ENCODE measurements at regions not wholly inside any gene's neighbourhood (a gene's known extent, or its start where the extent isn't known, plus 50 kb on each side); places are given as distances from the start of the nearest gene placed in this dataset.

- TF ChIP-seq, protein P1, sequence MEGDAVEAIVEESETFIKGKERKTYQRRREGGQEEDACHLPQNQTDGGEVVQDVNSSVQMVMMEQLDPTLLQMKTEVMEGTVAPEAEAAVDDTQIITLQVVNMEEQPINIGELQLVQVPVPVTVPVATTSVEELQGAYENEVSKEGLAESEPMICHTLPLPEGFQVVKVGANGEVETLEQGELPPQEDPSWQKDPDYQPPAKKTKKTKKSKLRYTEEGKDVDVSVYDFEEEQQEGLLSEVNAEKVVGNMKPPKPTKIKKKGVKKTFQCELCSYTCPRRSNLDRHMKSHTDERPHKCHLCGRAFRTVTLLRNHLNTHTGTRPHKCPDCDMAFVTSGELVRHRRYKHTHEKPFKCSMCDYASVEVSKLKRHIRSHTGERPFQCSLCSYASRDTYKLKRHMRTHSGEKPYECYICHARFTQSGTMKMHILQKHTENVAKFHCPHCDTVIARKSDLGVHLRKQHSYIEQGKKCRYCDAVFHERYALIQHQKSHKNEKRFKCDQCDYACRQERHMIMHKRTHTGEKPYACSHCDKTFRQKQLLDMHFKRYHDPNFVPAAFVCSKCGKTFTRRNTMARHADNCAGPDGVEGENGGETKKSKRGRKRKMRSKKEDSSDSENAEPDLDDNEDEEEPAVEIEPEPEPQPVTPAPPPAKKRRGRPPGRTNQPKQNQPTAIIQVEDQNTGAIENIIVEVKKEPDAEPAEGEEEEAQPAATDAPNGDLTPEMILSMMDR (conservative IDR thresholded peaks at IDR 0.05; ENCODE audit: low read depth, low read length), result no peak
- TF ChIP-seq EZH2phosphoT487 (IDR thresholded peaks at IDR 0.05; ENCODE audit: borderline replicate concordance, low read length), result no peak
Observed at GRCh38 chr10:78700413-78700812, 368.4 kb upstream of the ZMIZ1 start.

All from PC-3 (cell line).